SK-N-MC (cell line): ENCODE measurements at regions not wholly inside any gene's neighbourhood (a gene's known extent, or its start where the extent isn't known, plus 50 kb on each side); places are given as distances from the start of the nearest gene placed in this dataset.

Experiments used
- EZH2 ChIP-seq: fragments of 200-600 bp; sonication (generic); IDR thresholded peaks from one replicate; pipeline ENCODE4 v1.6.1; 2017; ENCODE audit warnings: antibody characterized with exemption
- POLR2AphosphoS5 ChIP-seq: IDR thresholded peaks from 2 replicates; pipeline ENCODE4 v1.6.1; 2012; ENCODE audit warnings: mild to moderate bottlenecking, low read depth, low read length, borderline replicate concordance

DNA sequence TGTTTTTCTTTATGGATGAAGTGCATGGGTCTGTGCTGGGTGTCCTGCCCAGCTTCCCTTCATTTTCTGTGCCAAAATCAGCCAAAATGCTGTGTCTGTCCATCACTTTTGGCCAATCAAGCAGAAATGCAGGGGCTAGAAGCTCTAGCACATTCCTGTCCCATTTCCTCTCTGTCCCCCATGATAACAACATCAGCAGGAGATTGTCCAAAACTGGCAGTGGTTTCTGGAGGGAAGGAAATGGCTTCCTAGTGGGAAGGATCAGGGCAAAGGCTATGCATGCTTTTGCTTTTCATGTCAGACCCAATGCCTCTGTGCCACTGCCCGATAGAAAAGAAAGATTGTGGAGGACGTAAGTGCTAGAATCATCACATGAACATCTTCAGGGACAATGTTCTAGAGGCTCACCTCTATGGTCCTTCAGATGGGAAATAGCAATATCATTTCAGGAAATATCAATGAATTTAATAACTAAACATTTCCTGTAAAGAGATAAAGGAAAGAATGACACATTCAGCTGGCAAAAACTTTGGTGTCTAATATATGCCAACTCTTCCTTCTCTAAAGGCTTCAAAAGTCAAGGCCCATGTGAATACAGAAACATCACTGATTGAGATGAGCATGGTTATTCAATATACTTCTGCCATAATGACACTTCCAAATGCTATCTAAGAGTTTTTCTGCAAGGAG, 107.5 kb downstream of the SETD4 start:
- TF ChIP-seq POLR2AphosphoS5 = no peak
- TF ChIP-seq EZH2 = no peak
